ENCODE measurements at regions not wholly inside any gene's neighbourhood (a gene's known extent, or its start where the extent isn't known, plus 50 kb on each side); places are given as distances from the start of the nearest gene placed in this dataset.

DNA sequence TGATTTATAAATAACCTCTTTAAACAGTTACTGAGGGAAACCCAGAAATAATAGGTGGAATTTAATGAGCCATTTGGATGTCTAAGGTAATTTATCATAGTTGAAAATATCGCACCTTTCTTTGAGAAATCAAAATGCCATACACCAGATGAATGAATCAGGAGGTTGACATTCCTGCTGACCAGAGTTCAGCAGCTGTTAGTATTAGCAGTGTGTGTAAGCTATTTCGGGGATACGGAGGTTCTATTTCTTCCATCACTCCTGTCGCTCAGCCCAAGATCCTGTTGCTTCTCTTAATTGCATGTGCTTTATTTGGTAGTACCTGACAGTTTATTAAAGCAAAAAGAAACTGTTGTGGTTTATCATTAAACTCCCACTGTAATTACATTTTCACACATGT is 67.1 kb downstream of the HDGFL1 start:
- H3K27me3 ChIP-seq, result no peaks in the 10 kb centered on the region
- WGBS, result 60% methylated on average over 4 of the region's 4 CpGs
- H3K9me3 ChIP-seq, result no peaks in the 10 kb centered on the region
- DNase-seq (ENCODE audit: extremely low spot score), result no peak
- TF ChIP-seq, protein P1, sequence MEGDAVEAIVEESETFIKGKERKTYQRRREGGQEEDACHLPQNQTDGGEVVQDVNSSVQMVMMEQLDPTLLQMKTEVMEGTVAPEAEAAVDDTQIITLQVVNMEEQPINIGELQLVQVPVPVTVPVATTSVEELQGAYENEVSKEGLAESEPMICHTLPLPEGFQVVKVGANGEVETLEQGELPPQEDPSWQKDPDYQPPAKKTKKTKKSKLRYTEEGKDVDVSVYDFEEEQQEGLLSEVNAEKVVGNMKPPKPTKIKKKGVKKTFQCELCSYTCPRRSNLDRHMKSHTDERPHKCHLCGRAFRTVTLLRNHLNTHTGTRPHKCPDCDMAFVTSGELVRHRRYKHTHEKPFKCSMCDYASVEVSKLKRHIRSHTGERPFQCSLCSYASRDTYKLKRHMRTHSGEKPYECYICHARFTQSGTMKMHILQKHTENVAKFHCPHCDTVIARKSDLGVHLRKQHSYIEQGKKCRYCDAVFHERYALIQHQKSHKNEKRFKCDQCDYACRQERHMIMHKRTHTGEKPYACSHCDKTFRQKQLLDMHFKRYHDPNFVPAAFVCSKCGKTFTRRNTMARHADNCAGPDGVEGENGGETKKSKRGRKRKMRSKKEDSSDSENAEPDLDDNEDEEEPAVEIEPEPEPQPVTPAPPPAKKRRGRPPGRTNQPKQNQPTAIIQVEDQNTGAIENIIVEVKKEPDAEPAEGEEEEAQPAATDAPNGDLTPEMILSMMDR (IDR thresholded peaks at IDR 0.05), result no peak
- no peak for TF ChIP-seq POLR2A (IDR thresholded peaks at IDR 0.05; ENCODE audit: low read depth)
- no peak for TF ChIP-seq POLR2AphosphoS5 (IDR thresholded peaks at IDR 0.05)
- no peak for TF ChIP-seq EP300 (IDR thresholded peaks at IDR 0.05)
- H3K36me3 ChIP-seq, result no peaks in the 10 kb centered on the region
- H3K27ac ChIP-seq (replicated peaks in 1 of 4), result no peak overlapping the region
- no peak overlapping the region for H3K4me3 ChIP-seq
- H3K4me1 ChIP-seq, result peaks cover 0 to 4% (median 0%) of the 10 kb centered on the region in 4 donors
- intact Hi-C loops (cut with DNase I), result no loop called here

DNA sequence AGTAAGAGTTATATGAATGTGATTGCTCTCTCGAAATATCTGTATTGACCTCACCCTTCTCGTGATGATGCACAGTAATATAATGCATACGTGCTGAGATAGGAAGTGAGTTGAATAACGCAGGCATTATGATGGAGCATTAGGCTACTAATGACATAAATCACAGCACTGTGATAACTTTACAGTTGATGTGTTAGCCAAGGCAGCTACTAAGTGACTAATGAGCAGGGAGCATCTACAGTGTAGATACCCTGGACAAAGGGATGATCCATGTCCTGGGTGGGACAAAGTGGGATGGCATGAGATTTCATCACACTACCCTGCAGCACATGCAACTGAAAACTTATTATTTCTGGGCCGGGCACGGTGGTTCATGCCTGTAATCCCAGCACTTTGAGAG is 68.4 kb downstream of the HDGFL1 start:
- Histone ChIP-seq H3K4me3 (no peak overlapping the region), H3K27me3 (no peaks in the 10 kb centered on the region), H3K27ac (replicated peaks in 1 of 4) (no peak overlapping the region), H3K4me1 (no peaks in the 10 kb centered on the region), H3K9me3 (no peaks in the 10 kb centered on the region), H3K36me3 (no peaks in the 10 kb centered on the region)
- no peak for DNase-seq (ENCODE audit: extremely low spot score)
- no peak for TF ChIP-seq POLR2A (IDR thresholded peaks at IDR 0.05; ENCODE audit: low read depth)
- intact Hi-C loops (cut with DNase I), result no loop called here
- 92% methylated on average over 6 of the region's 6 CpGs for WGBS

DNA sequence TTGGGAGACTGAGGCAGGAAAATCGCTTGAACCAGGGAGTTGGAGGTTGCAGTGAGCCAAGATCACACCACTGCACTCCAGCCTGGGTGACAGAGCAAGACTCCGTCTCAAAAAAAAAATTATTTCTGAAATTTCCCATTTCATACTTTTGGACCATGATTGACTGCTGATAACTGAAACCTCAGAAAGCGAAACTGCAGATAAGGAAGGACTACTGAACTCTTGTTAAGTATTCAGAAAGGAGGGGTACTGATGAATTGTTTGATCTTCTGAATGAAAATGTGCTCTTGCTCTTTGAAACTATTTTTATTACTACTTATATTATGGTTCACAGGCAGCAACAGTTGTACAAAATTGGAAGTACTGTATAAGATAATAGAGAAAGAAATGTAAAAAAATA is 69.0 kb downstream of the HDGFL1 start:
- Histone ChIP-seq H3K4me1 (no peaks in the 10 kb centered on the region), H3K27me3 (no peaks in the 10 kb centered on the region), H3K36me3 (no peaks in the 10 kb centered on the region), H3K27ac (replicated peaks in 1 of 4) (no peak overlapping the region), H3K9me3 (no peaks in the 10 kb centered on the region), H3K4me3 (no peak overlapping the region)
- intact Hi-C loops (cut with DNase I), result no loop called here
- TF ChIP-seq EP300 (IDR thresholded peaks at IDR 0.05) (no peak), POLR2AphosphoS5 (IDR thresholded peaks at IDR 0.05) (no peak), POLR2A (IDR thresholded peaks at IDR 0.05; ENCODE audit: low read depth) (no peak)
- TF ChIP-seq, protein P1 (IDR thresholded peaks at IDR 0.05), result no peak
- DNase-seq (ENCODE audit: extremely low spot score), result no peak
- 94% methylated on average over 3 of the region's 3 CpGs for WGBS

DNA sequence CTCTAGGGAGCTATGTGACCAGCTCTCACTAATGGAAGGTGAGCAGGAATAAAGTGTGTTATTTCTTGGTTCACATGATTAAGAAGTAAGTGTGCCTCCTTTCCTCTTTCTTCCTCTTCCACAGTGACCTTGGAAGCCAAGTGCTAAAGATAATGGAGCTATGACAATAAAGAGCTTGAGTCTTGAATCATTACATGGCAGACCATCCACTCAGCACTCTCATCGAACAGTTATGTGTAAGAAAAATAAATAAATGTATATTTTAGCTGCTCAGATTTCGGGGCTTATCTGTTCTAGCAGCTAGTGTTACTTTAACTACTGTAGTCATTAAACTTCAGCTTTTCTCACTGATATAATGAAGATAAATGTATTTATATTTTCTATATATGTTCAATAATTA is 72.9 kb downstream of the HDGFL1 start:
- Histone ChIP-seq H3K4me1 (no peaks in the 10 kb centered on the region), H3K27ac (replicated peaks in 1 of 4) (no peak overlapping the region), H3K27me3 (no peaks in the 10 kb centered on the region), H3K4me3 (no peak overlapping the region), H3K36me3 (no peaks in the 10 kb centered on the region), H3K9me3 (no peaks in the 10 kb centered on the region)
- 88% methylated on average over 2 of the region's 2 CpGs for WGBS
- no peak for DNase-seq (ENCODE audit: extremely low spot score)
- TF ChIP-seq POLR2AphosphoS5 (IDR thresholded peaks at IDR 0.05) (no peak), POLR2A (IDR thresholded peaks at IDR 0.05; ENCODE audit: low read depth) (no peak), EP300 (IDR thresholded peaks at IDR 0.05) (no peak)
- TF ChIP-seq, protein P1 (IDR thresholded peaks at IDR 0.05), result no peak
- intact Hi-C loops (cut with DNase I), result no loop called here

DNA sequence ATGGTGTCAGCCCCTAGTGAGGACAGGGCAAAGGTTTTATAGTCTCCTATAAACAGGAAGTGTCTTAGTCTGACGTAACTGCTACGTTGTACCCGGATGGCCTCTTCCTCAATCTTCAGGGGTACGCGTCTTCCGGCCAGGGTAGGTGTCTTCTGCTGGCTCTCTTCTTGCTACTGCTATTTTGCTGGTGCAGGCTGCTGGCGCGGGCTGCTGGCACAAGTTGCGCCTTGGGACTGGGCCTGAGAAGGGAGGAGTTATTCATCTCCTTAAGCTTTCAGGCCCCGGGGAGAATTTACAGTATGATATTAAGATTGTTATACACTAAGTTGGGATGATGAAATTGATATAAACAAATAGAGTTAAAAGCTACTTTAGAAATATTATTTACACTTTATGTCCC is 74.4 kb downstream of the HDGFL1 start:
- H3K9me3 ChIP-seq, result no peaks in the 10 kb centered on the region
- H3K27ac ChIP-seq (replicated peaks in 1 of 4), result no peak overlapping the region
- no peak for TF ChIP-seq POLR2AphosphoS5 (IDR thresholded peaks at IDR 0.05)
- no peak for TF ChIP-seq POLR2A (IDR thresholded peaks at IDR 0.05; ENCODE audit: low read depth)
- TF ChIP-seq EP300 (IDR thresholded peaks at IDR 0.05), result no peak
- TF ChIP-seq, protein P1 (IDR thresholded peaks at IDR 0.05), result no peak
- WGBS, result 79% methylated on average over 10 of the region's 10 CpGs
- H3K4me3 ChIP-seq, result no peak overlapping the region
- no peaks in the 10 kb centered on the region for H3K36me3 ChIP-seq
- intact Hi-C loops (cut with DNase I), result no loop called here
- H3K4me1 ChIP-seq, result no peaks in the 10 kb centered on the region
- H3K27me3 ChIP-seq, result no peaks in the 10 kb centered on the region
- no peak for DNase-seq (ENCODE audit: extremely low spot score)

Measured in esophagus muscularis mucosa (tissue), 4 donors.